HT-29 (cell line): ENCODE measurements at regions not wholly inside any gene's neighbourhood (a gene's known extent, or its start where the extent isn't known, plus 50 kb on each side); places are given as distances from the start of the nearest gene placed in this dataset.

ENCODE experiments used
- DNase-seq: peaks from one replicate; pipeline ENCODE4 v3.0.0-alpha.2; 2015; ENCODE audit warnings: low spot score

GRCh38 chr2:18503376-18504228, 56.9 kb downstream of the RDH14 start:
- no peak for DNase-seq

DNA sequence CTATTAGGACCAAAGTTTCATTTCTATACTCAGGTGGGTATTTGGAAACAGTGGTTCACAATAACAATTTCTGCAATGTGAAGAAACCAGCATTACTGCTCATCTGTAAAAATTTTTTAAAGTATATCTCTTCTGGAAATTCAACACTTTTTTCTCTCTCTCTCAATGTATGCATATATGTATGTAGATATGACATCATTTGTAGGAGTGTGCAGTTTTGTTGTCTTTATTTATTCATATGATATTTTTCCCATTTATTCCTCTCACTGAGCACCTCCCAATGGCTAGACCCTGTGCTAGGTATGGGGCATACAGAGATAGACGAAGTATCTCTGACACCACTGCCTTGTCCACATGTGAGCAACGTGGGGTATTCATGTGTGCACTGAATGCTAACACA, 58.3 kb downstream of the RDH14 start:
- no peak for DNase-seq

DNA sequence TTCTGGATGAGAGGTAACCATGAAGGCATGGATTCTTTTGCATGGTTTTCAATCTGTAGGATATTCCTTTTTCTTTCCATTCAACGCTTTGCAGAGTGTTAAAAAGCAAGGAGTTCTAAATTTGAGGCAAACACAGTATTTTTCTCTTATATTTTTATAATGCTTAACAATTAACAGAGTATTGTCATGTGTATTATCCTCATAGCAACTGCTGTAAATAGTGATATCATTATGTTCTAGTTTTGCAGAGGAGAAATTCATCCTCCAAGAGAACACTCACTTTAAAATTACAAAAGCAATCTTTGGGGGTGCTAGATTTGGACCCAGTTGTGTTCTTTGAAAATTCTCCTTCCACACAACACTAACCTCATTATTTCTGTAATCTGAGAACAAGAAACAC, 58.7 kb downstream of the RDH14 start:
- DNase-seq = no peak

DNA sequence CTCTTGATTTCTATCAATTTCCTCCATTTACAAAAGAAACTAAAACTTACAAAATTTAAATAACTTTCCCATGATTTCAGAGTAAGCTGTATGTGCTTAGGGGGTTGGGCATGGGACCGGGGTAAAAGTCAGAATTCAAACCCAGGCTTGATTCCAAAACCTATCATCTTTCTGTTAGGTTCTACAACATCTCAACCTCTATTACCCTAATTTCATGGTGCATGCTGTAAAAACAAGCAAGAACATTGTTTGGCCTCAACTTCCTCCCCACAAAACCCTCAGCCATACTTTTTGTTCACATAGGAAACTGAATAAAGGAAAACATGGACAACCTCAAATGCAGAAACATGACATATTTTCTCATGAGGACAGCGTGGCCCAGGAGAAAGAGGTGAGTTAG, 59.3 kb downstream of the RDH14 start:
- no peak for DNase-seq

- no peak for DNase-seq
These were observed 60.1 kb downstream of the RDH14 start for GRCh38 chr2:18500333-18500732.

DNA sequence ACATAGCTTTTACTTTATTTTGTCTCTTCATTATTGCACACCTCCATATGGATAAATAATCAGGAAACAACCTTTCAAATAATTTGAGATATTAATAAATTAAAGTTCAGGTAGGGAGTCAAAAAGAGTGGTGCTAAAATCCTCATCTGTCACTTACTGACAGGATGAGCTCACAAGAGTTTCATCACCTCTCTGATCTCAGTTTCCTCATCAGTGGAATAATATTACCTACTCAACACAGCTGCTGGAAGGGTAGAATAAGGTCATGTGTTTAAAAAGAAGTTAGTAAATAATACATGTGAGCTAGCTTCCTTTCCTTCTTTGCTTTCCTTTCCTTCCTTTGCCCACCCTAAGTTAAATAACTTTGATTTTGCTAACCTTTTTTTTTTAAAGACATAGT, 61.9 kb downstream of the RDH14 start:
- DNase-seq = no peak

- DNase-seq = no peak
These were observed 63.9 kb downstream of the RDH14 start for GRCh38 chr2:18496516-18496915.

GRCh38 chr2:18495058-18495457, 65.4 kb downstream of the RDH14 start:
- no peak for DNase-seq

DNA sequence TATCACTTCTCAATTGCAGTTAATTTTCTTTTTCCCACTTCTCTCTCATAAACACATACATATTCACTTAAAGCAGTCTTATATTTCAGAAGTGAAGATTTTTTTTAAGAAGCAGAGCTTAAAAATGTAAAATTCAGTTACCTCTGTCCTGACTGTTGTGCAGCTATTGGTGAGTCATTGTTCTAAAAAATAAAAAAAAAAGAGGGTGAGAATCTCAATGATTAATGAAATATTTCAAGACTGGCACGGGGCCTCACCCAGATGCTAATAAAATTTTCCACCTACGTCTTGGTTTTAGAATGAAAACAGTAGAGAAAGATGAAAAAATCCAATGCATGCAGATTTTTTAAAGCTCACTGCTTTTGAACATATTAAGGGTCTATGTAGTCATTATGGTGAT, 67.7 kb downstream of the RDH14 start:
- DNase-seq = no peak

GRCh38 chr2:18491577-18491976, 68.9 kb downstream of the RDH14 start:
- no peak for DNase-seq

DNA sequence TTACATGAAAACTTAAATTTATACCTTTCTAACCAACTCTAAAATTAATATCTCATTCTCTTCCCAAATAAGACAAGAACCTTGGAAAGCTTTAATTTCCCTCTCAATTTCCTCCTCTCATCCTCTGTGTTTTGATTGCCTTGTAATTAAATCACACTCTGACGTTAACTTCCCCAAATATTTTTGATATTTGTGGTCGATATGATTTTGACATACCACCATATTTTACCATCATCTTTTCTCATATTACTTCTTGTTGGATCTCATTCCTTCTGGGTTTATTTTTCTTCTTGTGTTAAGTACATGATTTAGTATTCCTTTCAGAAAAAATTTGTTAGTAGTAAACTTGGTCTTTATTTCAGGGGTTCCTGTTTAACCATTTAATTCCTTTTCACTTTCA, 69.6 kb downstream of the RDH14 start:
- DNase-seq = no peak

DNA sequence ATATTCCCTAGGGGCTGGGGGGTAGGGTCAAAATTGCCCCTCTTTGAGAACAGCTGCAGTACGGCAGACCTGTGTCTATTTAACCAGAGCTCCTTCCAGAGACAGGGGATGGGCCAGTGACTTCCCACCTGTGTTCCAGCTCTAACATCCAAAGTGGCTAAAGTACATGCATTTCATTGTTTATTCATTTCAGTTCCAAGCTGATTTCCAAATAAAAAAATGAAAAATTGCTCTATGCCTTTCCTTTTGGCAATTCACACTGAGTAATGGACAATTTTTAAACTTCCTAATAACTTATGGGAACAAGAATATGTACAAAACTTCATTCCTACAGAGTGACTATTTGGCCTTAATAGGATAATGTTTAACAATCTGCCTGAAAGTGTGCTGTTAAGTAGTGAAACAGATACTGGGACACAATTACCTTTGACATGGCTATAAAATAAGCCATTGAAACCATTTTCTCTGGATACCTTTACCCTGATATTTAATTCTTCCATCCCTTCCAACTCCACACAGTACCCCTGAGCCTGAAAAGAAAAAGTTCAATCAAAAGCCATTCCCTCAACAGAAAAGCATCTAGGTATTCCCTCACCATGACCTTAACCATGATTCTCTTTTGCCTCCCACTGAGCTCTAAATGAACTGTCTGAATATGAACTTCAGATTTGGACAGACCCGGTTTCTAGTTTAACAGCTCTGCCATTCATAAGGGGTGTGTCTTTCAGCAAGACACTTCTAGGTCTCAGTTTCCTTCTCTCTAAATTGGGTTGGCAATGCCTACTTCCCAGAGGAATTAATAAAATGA, 73.1 kb downstream of the RDH14 start:
- DNase-seq = no peak

DNA sequence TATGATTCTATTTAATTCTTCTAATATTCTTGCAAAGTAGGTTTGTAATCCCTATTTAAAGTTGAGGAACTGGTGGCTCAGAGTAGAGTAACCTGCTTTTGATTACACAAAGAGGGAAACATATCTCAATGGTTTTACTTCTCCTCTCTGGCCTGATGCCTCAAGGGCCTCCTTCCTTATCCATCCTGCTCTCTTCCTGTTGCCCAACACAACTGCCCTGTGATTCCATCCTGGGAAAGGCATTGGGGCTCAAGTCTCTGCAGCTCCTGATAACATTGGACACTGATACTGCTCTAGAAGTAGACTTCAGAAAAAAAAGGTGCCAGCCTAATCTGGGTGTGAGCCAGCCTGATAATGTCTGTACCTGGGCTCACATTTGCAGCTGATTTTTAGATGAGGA, 75.8 kb downstream of the RDH14 start:
- no peak for DNase-seq

- DNase-seq = no peak
These were observed 76.6 kb downstream of the RDH14 start for GRCh38 chr2:18483896-18484295.

GRCh38 chr2:18482666-18483065, 77.8 kb downstream of the RDH14 start:
- DNase-seq = peak; percentile 7

DNA sequence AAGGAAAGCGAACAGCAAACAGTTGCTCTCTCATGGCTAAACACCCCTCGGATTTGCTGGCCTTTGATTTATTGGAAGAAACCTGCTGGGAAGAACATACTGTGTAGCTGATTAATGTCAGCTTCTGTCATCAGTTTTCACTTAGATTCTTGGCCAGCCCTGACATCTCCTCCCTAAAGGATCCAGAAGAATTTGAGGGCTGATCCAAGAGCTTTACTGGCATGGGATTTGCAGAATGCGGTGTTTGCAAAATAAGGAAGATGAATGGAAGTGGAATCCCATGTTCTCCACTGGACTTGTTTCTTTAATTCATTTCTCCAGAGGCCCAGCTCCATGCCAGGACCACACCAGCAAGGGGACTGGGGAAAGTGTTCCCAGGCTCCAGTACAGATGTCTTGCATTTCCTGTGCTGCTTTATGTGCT, 80.5 kb downstream of the RDH14 start:
- DNase-seq = no peak

DNA sequence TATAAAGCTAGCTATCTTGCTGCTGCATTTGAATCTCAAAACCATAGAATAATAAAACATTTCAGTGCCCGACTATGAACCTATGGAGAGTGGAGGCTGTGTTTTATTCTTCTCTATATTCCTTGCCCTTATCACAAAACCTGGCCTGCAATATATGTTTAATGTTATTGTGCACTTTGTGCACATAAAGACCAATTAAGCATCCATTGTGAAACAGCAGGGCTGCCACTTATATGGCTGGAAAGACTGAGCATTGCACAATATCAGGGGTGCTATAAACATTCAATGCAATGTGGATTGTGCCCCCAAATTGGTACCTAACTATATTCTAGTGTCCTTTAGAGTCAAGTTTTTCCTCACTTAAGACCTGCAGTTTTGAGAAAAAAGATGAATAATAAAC, 83.2 kb downstream of the RDH14 start:
- DNase-seq = no peak

DNA sequence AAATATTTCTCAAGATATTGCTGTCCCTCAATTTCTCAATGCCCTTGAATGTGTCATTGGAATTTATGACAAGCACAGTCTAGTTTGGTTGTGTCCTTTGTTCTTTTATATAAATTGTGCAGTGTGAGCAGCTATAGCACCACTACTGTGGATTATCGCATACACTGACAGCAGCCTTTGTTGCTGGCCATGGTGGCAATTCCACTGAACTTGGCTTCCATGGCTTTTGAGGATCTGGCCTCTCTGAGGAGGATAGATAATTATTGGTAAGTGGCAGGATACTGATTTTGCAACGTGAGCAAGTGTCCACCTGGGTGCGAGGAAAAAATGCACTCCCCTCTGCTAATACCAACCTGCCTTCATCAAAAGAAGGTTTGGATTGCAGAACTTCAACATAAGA, 84.0 kb downstream of the RDH14 start:
- DNase-seq = no peak

DNA sequence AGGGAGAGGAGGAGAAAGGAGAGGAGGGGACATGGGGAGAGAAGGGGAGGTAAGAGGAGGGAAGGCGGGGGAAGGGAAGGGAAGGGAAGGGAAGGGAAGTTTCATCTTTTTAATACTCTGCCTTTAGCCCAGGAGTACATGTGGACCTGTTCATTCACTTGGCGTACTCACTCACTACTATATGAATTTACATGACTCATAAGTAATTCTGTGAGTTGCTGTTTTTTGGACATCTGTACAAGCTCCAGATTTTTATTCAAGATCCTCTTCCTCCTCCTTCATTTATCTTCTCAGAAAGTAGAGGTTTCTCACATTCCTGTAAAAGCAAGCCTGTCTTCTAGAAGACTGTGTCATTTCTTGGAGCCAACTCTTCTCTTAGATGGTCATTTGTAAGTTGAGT, 84.6 kb downstream of the RDH14 start:
- DNase-seq = no peak

- DNase-seq = no peak
These were observed 85.8 kb downstream of the RDH14 start for GRCh38 chr2:18474700-18475099.

- DNase-seq = no peak
These were observed 86.9 kb downstream of the RDH14 start for GRCh38 chr2:18473241-18474181.
